GM18519 (cell line): ENCODE measurements at regions not wholly inside any gene's neighbourhood (a gene's known extent, or its start where the extent isn't known, plus 50 kb on each side); places are given as distances from the start of the nearest gene placed in this dataset.

Experiments used
- ATAC-seq: cut with Tn5 transposase; IDR thresholded peaks from one replicate; pipeline ENCODE4 v1.9.1; 2021; ENCODE audit warnings: mild to moderate bottlenecking, moderate library complexity; ENCODE audit not compliant: unreplicated experiment, low FRiP score

DNA sequence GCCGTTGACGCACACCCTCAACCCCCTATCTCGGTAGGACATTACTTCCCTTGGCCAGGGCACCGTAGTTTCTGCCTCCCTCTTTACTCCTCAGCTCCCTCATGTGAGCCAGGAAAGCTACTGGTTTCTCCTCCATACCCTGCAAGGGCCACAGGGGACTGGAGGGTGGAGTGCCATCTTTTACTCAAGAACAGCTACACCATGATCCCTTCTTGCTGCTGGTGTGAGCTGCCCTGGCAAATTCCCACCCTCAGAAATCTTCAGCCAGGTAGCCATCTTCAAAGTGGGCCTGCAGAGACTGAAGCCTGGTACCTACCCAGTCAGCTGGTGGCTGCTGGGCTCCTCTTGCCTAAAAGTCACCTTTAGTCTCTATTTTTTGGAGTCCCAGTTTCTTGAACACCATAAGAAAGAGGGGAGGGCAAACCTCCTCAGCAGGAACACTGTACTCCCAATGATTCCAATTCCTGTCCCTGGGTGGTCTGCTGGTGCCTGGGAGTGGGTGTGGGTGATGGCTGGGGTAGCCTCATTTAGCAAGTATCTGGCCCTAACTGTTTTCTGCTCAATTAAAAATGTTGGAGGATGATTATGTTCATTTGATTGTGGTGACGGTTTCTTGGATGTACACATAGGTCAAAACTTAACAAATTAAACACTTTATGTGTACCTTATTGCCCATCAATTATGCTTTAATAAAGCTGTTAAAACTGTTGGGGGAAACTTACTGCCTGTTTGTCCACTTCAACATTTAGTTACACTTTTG, 105.0 kb upstream of the NPY start:
- no peak for ATAC-seq

DNA sequence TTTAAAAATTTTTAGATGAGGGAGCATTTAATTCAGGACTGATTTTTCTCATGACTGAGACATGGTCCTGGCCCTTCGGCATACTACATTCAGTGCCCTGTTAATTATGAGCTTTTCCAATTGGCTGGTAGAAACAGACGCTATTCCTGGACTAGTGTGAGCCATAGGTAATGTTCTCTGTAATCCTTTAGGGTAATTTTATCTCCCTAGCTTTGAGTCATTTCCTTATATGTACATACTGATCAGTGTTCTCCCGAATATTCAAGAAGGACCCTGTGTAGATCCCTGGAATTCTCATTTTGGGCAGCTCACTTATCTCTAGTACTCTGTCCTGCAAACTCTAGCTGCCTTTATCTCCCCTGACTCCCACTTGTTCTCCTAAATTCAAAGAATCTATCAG, 92.6 kb upstream of the NPY start:
- no peak for ATAC-seq

GRCh38 chr7:24192053-24192452, 91.9 kb upstream of the NPY start:
- no peak for ATAC-seq

DNA sequence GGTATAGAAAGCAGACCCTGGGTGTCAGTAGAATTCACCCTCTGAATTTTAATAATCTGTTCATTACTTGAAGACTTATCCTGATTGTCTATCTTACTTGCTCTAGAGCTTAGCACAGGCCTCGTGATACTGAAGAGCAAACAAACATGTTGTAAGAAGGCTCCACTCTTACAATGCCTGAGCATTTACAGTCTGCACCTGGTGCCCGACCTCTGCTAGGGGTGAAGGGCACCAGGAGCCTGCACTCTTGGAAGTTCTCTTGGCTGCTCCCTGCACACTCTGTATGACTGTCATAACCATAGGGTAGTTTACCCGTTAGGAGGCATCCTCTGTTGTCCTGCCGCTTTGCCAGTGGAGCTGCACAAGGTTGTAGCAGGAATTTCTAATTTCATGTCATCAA, 91.3 kb upstream of the NPY start:
- no peak for ATAC-seq

- no peak for ATAC-seq
These were observed 86.1 kb upstream of the NPY start for GRCh38 chr7:24197852-24198251.

- ATAC-seq, result no peak
These were observed 84.0 kb upstream of the NPY start for GRCh38 chr7:24199978-24200377.

DNA sequence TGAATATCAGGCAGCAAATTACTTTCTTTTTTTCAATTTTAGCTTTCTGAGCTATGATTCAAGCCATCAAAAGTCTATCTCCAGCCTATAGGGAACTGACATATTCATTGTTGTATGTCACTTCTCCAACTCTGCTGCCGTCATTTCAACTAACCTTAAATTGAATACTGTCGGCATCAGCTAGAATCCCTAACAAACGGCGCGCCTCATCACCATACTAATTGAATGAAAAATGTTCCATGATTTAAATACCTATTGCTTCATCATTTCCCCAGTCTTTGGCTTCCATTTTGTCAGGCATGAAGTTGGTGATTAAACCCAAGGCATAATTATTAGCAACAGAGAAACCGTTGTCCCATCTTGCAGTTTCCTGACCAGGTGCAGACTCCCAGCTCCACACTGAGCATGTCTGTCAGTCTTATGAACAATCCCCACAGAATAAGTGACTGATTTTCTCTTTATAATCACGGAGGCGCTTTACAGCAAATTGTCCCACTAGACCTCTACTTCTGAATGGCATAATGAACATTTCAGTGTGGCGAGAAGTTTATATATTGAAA, 83.5 kb upstream of the NPY start:
- no peak for ATAC-seq

DNA sequence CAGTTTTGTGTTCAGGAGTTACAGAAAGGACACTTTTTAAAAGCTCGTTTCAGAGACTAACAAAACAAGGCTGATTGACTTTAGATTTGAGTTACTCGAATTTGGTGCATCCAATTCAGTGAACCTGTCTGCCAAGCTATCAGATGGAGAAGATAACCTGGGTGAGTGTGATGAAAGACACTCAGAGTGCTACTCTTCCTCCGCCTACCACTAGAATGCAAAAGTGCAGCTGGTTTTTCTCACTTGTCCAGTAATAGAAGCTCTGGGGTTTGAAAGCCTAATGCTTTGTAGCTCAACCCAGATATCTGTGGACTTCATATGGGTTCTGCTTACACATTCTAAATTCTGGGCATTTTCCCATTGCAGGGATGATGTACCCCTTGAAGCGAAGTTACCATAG, 82.8 kb upstream of the NPY start:
- ATAC-seq, result no peak

DNA sequence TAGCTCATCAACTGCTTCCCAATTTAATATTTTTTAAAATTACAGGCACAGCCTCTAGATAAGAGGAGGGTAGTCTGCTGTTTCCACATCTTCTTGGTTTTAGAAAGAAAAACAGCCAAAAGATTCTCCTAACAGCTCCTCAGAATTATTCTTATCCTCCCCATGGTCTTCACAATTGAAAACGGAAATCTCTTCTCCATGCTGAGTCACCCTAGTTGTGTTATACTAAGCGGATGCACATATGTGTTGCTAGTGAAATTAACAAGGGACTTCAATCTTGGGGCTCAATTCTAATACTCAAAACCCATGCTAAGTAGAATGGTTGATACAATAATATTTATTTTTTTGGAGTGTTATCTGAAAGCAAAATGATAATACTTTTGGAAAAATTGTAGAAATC, 71.9 kb upstream of the NPY start:
- ATAC-seq, result no peak

GRCh38 chr7:24213311-24213710, 70.7 kb upstream of the NPY start:
- ATAC-seq, result no peak

DNA sequence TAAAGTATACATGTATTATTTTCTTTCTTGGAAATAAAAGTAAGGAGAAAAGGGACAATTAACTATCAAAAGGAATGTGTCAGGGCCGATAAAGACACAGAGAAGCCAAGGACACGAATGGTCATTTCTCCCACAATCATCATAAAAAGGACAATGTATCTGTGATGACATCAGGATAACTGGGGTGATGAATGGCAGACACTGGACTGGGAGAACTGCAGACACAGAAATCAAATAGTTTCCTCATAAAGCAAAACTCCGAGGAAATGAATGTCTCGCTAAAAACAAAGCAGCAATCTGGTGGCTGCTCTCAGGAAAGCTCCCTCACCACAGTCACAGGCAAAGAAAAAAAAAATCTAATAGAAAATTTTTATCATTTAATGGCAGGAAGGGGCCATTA, 69.3 kb upstream of the NPY start:
- no peak for ATAC-seq

GRCh38 chr7:24216576-24217125, 67.3 kb upstream of the NPY start:
- ATAC-seq, result no peak

- no peak for ATAC-seq
These were observed 62.5 kb upstream of the NPY start for GRCh38 chr7:24221500-24221899.

DNA sequence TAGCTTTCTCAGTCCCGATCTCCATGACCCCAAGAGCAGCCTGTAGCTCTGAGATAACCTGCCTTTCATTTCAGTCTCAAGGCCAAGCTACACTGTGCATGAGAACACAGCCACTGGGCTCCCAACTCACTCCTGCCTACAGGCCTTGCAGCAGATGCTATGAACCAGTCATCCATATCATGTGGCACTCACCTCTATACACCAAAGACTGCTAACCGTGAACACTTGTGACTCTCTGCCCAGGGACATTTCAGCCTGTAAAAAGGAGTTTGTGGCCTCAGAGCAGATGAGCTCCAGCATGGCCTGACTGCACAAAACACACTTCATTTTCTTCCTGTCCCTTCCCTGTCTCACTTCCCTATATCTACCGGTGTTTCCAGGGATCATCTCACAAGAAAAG, 56.9 kb upstream of the NPY start:
- peak; percentile 30 for ATAC-seq

GRCh38 chr7:24227603-24228359, 56.2 kb upstream of the NPY start:
- peak; percentile 78 for ATAC-seq

DNA sequence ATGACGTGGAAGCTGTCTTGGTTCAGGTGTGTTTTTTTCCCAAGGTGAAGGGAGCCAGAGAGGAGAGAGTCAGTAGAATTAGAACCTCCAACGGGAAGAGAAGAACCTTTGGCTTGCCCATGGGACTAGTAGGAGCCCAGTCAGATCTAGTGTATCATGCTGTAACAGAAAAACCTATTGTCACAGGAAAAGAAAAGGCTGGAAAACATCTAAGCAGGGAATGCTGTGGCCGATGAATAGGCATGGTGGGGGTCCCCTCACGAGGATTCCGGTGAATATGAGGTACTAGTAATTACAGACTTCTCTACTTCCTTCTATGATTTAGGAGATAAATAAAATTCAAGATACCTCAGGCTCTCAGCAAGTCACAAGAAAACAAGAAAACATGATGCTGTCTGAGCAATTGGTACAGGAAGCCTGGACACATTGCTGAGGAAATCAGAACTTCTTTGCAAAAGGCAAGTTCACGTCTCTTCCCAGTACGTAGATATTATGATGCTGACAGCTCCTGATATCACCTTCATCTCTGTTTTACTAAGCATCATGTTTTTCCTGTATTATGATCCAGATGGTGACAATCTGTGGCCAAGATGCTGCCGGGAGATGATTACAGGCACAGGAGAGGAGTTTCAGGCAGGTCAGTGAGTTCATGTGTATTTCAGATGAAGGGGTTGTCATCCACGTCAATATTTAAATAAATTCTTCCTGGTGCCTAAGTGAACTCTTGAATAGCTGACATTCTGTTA, 54.3 kb upstream of the NPY start:
- ATAC-seq, result no peak

- no peak for ATAC-seq
These were observed 52.5 kb upstream of the NPY start for GRCh38 chr7:24231493-24231892.

DNA sequence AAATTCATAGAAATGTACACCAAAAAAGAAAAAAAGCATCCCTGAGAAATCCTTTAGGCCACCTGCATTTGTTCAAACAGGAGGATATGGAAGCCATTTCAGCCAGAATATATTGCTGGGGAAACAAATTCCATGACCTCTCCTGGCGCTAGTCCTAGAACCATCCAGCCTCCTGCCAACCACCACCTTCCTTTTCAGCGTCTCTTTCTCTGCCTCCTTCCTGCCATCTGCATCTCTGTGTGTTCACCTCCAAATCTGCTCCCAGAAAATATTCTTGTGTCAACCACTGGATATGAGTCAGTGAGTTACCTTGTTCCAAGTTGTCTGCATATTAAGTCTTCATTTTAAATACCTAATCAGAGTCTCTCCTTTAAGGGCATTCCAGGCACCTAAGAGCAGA, 50.6 kb upstream of the NPY start:
- no peak for ATAC-seq
